GM23338 (cell line): ENCODE measurements at regions not wholly inside any gene's neighbourhood (a gene's known extent, or its start where the extent isn't known, plus 50 kb on each side); places are given as distances from the start of the nearest gene placed in this dataset.
A peak's percentile ranks its signal among the peaks of the same experiment; 100 is the strongest.

ENCODE experiments used
- ATAC-seq: fragments of 200-7000 bp; cut with Tn5 transposase; 3 replicates; pipeline ENCODE4 v1.9.1; 2020
- DNase-seq: peaks from one replicate; pipeline ENCODE4 v3.0.0-alpha.2; 2015; ENCODE audit warnings: low spot score
- H2AFZ ChIP-seq: fragments of 200-600 bp; sonication (generic); 2 replicates; pipeline ENCODE4 v1.8.0; 2016; ENCODE audit warnings: antibody characterized with exemption, mild to moderate bottlenecking, moderate library complexity
- H3F3A ChIP-seq: fragments of 200-600 bp; sonication (generic); replicated peaks from 2 replicates; pipeline ENCODE4 v1.8.0; 2017; ENCODE audit warnings: antibody characterized with exemption, mixed run types, low read depth
- H3K27ac ChIP-seq: fragments of 200-600 bp; sonication (generic); 2 replicates; pipeline ENCODE4 v1.6.1; 2016; ENCODE audit warnings: low read depth
- H3K27me3 ChIP-seq: fragments of 200-600 bp; sonication (generic); 2 replicates; pipeline ENCODE4 v1.8.0; 2016; ENCODE audit warnings: mild to moderate bottlenecking, mixed run types, moderate library complexity; ENCODE audit not compliant: insufficient read depth
- H3K36me3 ChIP-seq: fragments of 200-600 bp; sonication (generic); 2 replicates; pipeline ENCODE4 v1.8.0; 2016; ENCODE audit warnings: mild to moderate bottlenecking; ENCODE audit not compliant: insufficient read depth
- H3K4me1 ChIP-seq: fragments of 200-600 bp; sonication (generic); 2 replicates; pipeline ENCODE4 v1.8.0; 2016; ENCODE audit warnings: mild to moderate bottlenecking, moderate library complexity; ENCODE audit not compliant: insufficient read depth
- H3K4me2 ChIP-seq: fragments of 200-600 bp; sonication (generic); 2 replicates; pipeline ENCODE4 v1.7.1; 2017; ENCODE audit warnings: mixed run types
- H3K4me3 ChIP-seq: fragments of 200-600 bp; sonication (generic); 2 replicates; pipeline ENCODE4 v1.6.1; 2016; ENCODE audit warnings: mixed run types
- H3K79me2 ChIP-seq: fragments of 200-600 bp; sonication (generic); replicated peaks from 2 replicates; pipeline ENCODE4 v1.8.0; 2017; ENCODE audit warnings: mild to moderate bottlenecking; ENCODE audit not compliant: insufficient read depth
- H3K9me2 ChIP-seq: fragments of 200-600 bp; sonication (generic); 2 replicates; pipeline ENCODE4 v1.8.0; 2017; ENCODE audit not compliant: insufficient read depth
- H4K20me1 ChIP-seq: fragments of 200-600 bp; sonication (generic); replicated peaks from 2 replicates; pipeline ENCODE4 v1.8.0; 2017; ENCODE audit warnings: mild to moderate bottlenecking; ENCODE audit not compliant: insufficient read depth
- H3K27ac Mint-ChIP-seq: 2 replicates; pipeline ENCODE4 v1.8.0; 2020; ENCODE audit warnings: inconsistent platforms, mild to moderate bottlenecking, moderate library complexity, mixed read lengths
- H3K27me3 Mint-ChIP-seq: 3 replicates; pipeline ENCODE4 v1.8.0; 2022; ENCODE audit warnings: low read depth, mild to moderate bottlenecking, moderate library complexity, mixed read lengths, inconsistent platforms; ENCODE audit not compliant: insufficient read depth, poor library complexity
- H3K36me3 Mint-ChIP-seq: 3 replicates; pipeline ENCODE4 v1.8.0; 2021; ENCODE audit warnings: low read depth, mild to moderate bottlenecking, inconsistent platforms, moderate library complexity, mixed read lengths
- H3K4me1 Mint-ChIP-seq: 3 replicates; pipeline ENCODE4 v1.8.0; 2020; ENCODE audit warnings: mild to moderate bottlenecking, inconsistent platforms, mixed read lengths
- H3K4me3 Mint-ChIP-seq: 3 replicates; pipeline ENCODE4 v1.8.0; 2021; ENCODE audit warnings: moderate library complexity, mild to moderate bottlenecking, inconsistent platforms, mixed read lengths
- H3K9me3 Mint-ChIP-seq: 3 replicates; pipeline ENCODE4 v1.8.0; 2020; ENCODE audit warnings: moderate library complexity, mild to moderate bottlenecking, inconsistent platforms, mixed read lengths
- CREB1 ChIP-seq: fragments of 250-450 bp; sonication (Bioruptor Pico); IDR thresholded peaks from 2 replicates; pipeline ENCODE4 v1.5.0; 2020; ENCODE audit warnings: low read depth, mild to moderate bottlenecking, moderate library complexity
- CTCF ChIP-seq, 2 experiments: fragments of 200-600 bp in 1 of 2; sonication (generic) in 1 of 2; conservative IDR thresholded peaks; 2 replicates each; pipeline versions ENCODE4 v1.5.1 to v1.6.1; 2016 to 2017; ENCODE audit warnings: antibody characterized with exemption in 2 of 2, low read depth in 2 of 2, mild to moderate bottlenecking in 2 of 2, moderate library complexity in 1 of 2
- ETS1 ChIP-seq: IDR thresholded peaks from 2 replicates; pipeline ENCODE4 v1.6.1; 2016; ENCODE audit warnings: antibody characterized with exemption
- EZH2 ChIP-seq: fragments of 200-600 bp; sonication (generic); IDR thresholded peaks from one replicate; pipeline ENCODE4 v1.8.0; 2017; ENCODE audit warnings: antibody characterized with exemption, mild to moderate bottlenecking, low read depth; ENCODE audit not compliant: unreplicated experiment
- EZH2phosphoT487 ChIP-seq: fragments of 200-600 bp; sonication (generic); IDR thresholded peaks from one replicate; pipeline ENCODE4 v1.8.1; 2018; ENCODE audit warnings: antibody characterized with exemption; ENCODE audit not compliant: unreplicated experiment
- JUNB ChIP-seq: IDR thresholded peaks from one replicate; pipeline ENCODE4 v1.6.1; 2016; ENCODE audit warnings: antibody characterized with exemption; ENCODE audit not compliant: unreplicated experiment
- NANOG ChIP-seq: IDR thresholded peaks from 2 replicates; pipeline ENCODE4 v1.6.1; 2016; ENCODE audit warnings: antibody characterized with exemption, borderline replicate concordance
- POLR2AphosphoS5 ChIP-seq: IDR thresholded peaks from 2 replicates; pipeline ENCODE4 v1.6.1; 2016; ENCODE audit warnings: antibody characterized with exemption, low read depth
- REST ChIP-seq: IDR thresholded peaks from one replicate; pipeline ENCODE4 v1.6.1; 2018; ENCODE audit warnings: antibody characterized with exemption; ENCODE audit not compliant: unreplicated experiment
- STAT1 ChIP-seq: IDR thresholded peaks from one replicate; pipeline ENCODE4 v1.6.1; 2016; ENCODE audit warnings: antibody characterized with exemption; ENCODE audit not compliant: unreplicated experiment
- ZNF114 ChIP-seq: fragments of 250-450 bp; sonication (Bioruptor Pico); IDR thresholded peaks from 2 replicates; pipeline ENCODE4 v1.5.0; 2020; ENCODE audit warnings: mild to moderate bottlenecking, moderate library complexity
- ZNF331 ChIP-seq: fragments of 250-450 bp; sonication (Bioruptor Pico); IDR thresholded peaks from 2 replicates; pipeline ENCODE4 v1.5.0; 2020; ENCODE audit warnings: low read depth, mild to moderate bottlenecking, moderate library complexity
- ZNF462 ChIP-seq: fragments of 250-450 bp; sonication (Bioruptor Pico); IDR thresholded peaks from 2 replicates; pipeline ENCODE4 v1.5.0; 2020; ENCODE audit warnings: mild to moderate bottlenecking, moderate library complexity

- Mint-ChIP-seq H3K27ac (no peak overlapping the region), H3K4me1 (peaks cover 28% of the 10 kb centered on the region)
Observed at GRCh38 chr9:105993116-105993854, 298.9 kb downstream of the TMEM38B start.

More at GRCh38 chr9:105993116-105993854, 298.9 kb downstream of the TMEM38B start:
- TF ChIP-seq POLR2AphosphoS5, result no peak
- no peak for TF ChIP-seq ZNF331 (CRISPR knock-in tag)
- no peak for TF ChIP-seq NANOG
- no peak for TF ChIP-seq ZNF462 (CRISPR knock-in tag)
- TF ChIP-seq REST, result no peak
- no peak for TF ChIP-seq STAT1
- TF ChIP-seq CTCF (conservative IDR thresholded peaks at IDR 0.05; ENCODE audit: low read depth in 2 of 2), result no peak
- no peak for TF ChIP-seq EZH2
- TF ChIP-seq ZNF114 (CRISPR knock-in tag), result no peak
- no peak for TF ChIP-seq JUNB
- TF ChIP-seq CREB1, result no peak
- TF ChIP-seq EZH2phosphoT487, result no peak
- TF ChIP-seq ETS1, result no peak
- H3K27me3 Mint-ChIP-seq, result no peaks in the 10 kb centered on the region
- no peak for DNase-seq
- Histone ChIP-seq H2AFZ (peak overlapping the region; percentile 64), H3K4me1 (peaks cover 16% of the 10 kb centered on the region), H3K36me3 (no peaks in the 10 kb centered on the region), H3F3A (no peaks in the 10 kb centered on the region), H3K27me3 (no peaks in the 10 kb centered on the region), H4K20me1 (no peaks in the 10 kb centered on the region), H3K4me3 (no peak overlapping the region), H3K27ac (no peak overlapping the region), H3K4me2 (no peak overlapping the region), H3K9me2 (peaks cover 22% of the 10 kb centered on the region; the same call in 1 of the 2 replicates), H3K79me2 (no peaks in the 10 kb centered on the region)
- H3K4me3 Mint-ChIP-seq, result no peak overlapping the region
- H3K36me3 Mint-ChIP-seq, result no peaks in the 10 kb centered on the region
- H3K9me3 Mint-ChIP-seq, result no peaks in the 10 kb centered on the region
- ATAC-seq, result no peak
